Stimulated activated CD8-positive, alpha-beta memory T cell treated with anti-CD3 and anti-CD28 coated beads, Interleukin-4, amount 100 ng/mL, for 4 hours (primary cell): ENCODE measurements at regions not wholly inside any gene's neighbourhood (a gene's known extent, or its start where the extent isn't known, plus 50 kb on each side); places are given as distances from the start of the nearest gene placed in this dataset.

Experiments used
- DNase-seq, 2 donors: peaks; one replicate each; pipeline ENCODE4 v3.0.0-alpha.2; 2020; ENCODE audit warnings: low read depth in 2 of 2, low spot score in 1 of 2

GRCh38 chr20:57073402-57073801 lies 193.0 kb downstream of the BMP7 start:
- DNase-seq, result no peak

DNA sequence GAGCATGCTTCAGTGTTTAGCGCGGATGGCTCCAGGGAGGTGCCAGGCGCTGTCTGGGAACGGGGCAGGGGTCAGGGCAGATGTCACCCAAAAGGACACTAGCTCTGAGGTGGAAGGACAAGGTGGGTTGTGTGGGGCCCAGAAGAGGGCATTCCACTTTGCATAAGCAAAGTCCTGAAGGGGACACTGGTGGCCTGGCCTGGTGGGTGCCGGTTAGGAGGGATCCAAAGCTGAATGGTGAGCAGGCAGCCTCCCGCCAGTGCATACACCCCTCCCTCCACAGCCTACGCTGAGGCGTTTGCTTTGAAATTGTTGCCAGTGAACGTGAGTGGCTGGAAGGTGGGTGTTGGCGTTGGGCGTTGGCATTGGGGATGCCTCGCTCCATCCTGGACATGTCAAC lies 192.1 kb downstream of the BMP7 start:
- DNase-seq, result no peak

DNA sequence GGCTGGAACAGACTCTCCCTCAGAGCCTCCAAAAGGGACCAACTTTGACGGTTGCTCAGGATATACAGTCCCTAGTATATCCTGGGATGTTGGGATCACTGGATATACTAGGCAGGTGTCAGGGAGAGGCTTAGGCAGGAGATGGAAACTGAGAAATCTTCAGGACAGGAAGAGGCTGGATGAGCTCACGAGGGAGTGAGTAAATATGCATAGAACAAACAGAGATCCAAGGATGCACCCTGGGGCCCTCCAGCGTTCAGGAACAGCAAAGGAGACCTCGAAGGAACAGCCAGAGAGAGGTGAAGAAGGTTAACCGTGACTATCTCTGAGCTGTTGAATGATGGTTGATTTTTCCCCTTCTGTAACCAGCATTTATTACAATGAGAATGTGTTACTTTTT lies 191.3 kb downstream of the BMP7 start:
- no peak for DNase-seq

- no peak for DNase-seq
Measured at GRCh38 chr20:57075603-57076002, 190.8 kb downstream of the BMP7 start.

DNA sequence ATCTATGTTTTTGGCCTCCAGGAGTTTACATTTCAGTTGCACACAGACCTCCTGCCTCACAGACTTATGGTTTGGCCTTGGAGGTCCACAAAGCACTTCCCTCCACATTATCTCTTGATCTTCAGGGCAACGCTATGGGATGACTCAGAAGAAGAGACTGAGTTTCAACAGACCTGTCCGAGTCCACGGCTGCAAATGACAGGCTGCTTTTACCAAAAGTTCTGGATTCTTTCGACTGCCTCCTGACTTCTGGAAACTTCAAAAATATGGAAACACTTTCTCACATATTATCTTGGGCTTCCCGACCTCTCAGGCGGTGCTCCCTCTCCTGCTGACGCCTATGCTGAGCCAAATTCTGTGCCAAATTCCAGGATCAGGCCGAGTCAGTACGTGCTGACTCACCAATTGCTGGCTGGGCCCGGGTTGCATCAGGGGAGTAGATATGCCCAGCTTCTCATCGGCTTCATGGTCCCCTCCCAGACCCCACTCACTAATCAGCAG lies 190.2 kb downstream of the BMP7 start:
- no peak for DNase-seq

DNA sequence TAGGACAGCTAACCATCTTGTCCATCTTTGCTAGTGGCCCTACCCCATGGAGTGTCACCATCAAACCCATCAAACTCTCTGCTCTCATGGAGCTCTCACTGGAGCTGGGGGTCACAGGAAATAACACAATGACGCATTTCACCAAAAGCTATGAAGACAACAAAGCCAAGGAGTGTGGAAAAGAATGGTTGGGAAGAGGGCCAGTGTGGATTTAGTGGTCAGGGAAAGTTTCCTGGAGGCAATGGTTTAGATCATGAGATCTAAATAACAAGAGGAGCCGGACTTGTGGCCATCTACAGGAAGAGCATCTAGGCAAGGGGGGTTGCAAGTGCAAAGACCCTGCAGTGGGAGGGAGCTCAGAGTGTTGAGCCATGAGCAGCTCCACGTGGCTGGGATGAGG lies 189.5 kb downstream of the BMP7 start:
- no peak for DNase-seq

GRCh38 chr20:57078116-57078515 lies 188.3 kb downstream of the BMP7 start:
- DNase-seq, result no peak

GRCh38 chr20:57079031-57080005 lies 187.1 kb downstream of the BMP7 start:
- DNase-seq, result no peak

DNA sequence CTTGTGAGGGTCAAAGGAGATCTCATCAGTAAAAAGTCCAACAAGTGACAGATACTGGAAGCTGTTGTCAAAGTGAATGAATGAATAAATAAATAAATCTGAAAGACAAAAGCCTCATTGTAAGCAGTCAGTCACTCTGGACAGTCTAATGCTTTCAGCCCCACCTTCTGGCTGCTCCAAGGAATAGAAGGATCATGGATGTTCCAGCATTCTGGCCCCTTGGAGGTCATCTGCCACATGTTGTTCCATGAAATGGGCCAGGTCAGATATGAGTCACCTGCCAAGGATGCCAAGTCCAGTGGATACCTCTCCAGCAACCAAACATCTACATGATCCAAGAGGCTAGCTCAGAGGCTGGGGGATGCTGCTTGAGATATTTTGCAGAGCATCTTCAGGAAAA lies 185.6 kb downstream of the BMP7 start:
- no peak for DNase-seq

DNA sequence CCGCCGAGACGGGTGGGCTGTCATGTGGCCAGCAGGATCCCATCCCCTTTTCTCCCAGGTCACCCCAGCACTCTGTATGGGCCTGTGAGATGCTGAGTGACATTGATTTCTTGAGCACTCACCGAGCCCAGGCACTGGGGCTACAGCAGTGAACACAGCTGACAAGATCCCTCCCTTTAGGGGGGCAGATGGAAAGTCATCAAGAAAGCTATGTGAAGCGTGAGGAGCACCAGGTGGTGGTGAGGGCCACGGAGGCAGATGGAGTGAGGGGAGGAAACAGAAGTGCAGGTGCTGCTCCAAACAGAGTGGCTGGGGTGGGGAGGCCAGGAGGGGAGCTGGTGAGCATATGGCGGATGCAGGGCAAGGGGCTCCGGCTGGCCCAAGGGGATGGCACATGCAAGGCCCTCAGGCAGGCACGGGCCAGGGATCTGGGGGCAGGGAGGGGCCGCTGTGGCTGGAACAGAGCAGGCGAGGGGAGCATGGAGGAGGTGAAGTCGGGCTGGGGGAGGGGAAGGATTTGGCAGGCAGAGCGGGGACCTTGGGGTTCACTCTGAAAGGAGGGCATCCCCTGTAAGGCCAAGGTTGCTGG lies 184.0 kb downstream of the BMP7 start:
- no peak for DNase-seq

- no peak for DNase-seq
Measured at GRCh38 chr20:57083072-57083471, 183.4 kb downstream of the BMP7 start.

DNA sequence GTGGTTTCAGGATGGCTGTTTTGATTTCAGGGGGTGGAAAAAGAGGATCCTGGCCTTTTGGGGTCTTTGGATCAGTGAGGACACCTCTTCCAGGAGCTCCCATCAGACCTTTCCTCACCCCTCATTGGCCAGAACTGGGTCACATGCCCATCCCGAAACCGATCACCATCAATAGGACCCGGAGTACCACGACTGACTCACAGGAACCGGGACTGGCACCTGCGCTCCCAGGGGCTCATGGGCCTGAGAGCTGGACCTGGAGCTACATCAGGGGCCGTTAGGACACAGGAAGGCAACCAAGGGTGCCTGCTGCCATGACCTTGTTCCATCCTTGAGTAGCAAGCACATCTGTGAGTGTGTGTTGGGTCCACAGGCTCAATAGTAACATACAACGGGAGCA lies 180.4 kb downstream of the BMP7 start:
- DNase-seq, result no peak

GRCh38 chr20:57087102-57087501 lies 179.3 kb downstream of the BMP7 start:
- no peak for DNase-seq

GRCh38 chr20:57087705-57088104 lies 178.7 kb downstream of the BMP7 start:
- DNase-seq, result no peak

DNA sequence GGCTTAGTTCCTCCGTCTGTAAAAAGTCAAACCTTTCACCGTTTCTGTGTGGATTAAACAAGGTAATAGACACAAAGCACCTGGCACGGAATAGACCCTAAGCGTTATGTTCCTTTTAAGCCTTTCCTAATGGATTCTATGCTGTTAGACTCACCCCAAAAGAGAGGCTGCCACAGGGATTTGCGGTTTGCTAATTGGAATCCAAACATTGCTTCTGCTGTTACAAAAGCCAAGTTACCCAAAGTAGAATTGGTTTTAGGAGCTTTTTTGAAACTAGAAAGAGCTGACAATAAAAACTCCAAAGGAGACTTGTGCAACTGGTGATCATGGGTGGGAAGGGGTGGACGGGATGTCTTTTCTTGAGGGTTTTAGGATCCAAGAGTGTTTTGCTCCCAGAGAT lies 178.0 kb downstream of the BMP7 start:
- DNase-seq, result no peak

- DNase-seq, result peak in 1 of 2 donors; percentile 18
Measured at GRCh38 chr20:57089699-57090144, 176.7 kb downstream of the BMP7 start.

GRCh38 chr20:57090590-57091560 lies 175.6 kb downstream of the BMP7 start:
- DNase-seq, result no peak

- no peak for DNase-seq
Measured at GRCh38 chr20:57091748-57092111, 174.7 kb downstream of the BMP7 start.

- DNase-seq, result peak in 1 of 2 donors; percentile 4
Measured at GRCh38 chr20:57092112-57092899, 174.1 kb downstream of the BMP7 start.

DNA sequence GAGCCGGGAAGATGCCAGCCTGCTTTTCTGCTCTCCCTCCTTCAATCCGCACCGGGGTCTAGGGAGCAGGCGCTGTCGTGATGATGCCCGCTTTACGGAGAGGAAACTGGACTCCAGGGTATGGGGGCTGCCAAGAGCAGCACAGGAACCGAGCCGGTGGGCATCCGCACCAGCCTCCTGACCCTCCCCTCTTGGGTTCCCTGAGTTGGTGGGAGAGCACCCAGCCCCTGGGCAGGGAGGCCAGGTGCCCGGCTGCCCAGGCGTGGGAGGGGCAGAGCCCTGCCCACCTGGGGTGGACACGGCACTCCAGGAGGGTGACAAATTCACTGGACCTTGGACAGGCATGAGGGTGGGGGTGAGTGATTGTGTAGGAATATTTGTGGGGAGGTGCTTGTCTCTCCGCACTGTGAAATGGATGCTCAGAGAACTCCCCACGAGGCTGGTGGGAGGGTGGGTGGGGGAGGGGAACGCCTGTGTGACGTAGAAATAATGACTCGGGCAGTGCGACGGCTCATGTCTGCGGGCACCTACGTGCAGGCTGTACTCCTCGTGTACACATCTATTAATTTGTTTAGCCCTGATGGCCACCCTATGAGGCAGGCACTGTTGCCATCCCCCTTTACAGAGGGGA lies 173.4 kb downstream of the BMP7 start:
- DNase-seq, result no peak
